HG02852 (cell line): ENCODE measurements at regions not wholly inside any gene's neighbourhood (a gene's known extent, or its start where the extent isn't known, plus 50 kb on each side); places are given as distances from the start of the nearest gene placed in this dataset.

ENCODE experiments used
- ATAC-seq: cut with Tn5 transposase; IDR thresholded peaks from one replicate; pipeline ENCODE4 v1.9.1; 2021; ENCODE audit warnings: mild to moderate bottlenecking, moderate library complexity; ENCODE audit not compliant: unreplicated experiment

DNA sequence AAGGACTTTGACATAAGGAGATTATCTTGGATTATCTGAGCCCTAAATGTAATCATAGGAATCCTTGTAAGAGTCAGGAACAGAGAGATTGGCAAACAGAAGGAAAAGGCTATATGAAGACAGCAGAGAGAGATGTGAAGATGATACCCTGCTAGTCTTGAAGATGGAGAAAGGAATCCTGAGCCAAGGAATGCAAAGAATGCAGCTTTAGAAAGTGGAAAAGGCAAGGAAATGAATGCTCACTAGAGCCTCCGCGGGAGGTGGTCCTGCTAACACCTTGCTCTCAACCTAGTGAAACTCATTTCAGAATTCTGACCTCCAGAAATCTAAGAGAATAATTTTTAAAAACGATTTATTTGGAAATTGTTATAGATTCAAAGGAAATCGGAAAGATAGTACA, 117.1 kb downstream of the TBXT start:
- ATAC-seq = no peak

DNA sequence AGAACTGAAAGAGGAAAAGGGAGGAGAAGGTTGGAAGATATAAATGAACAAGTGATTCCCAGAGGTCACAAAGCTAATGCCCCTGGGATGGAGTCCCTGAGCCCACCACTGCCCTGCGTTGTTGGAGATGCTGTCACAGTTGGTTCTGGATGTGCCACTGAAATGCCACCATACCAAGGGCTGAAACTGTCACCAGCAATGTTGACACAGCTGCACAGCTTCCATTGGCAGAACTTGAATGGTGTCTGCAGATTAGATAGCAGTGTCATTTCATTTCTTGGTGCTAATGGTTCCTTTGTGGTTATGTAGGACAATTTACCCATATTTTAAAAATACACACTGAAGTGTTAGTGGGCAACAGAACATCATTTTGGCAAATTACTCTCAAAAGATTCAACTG, 120.7 kb downstream of the TBXT start:
- no peak for ATAC-seq

DNA sequence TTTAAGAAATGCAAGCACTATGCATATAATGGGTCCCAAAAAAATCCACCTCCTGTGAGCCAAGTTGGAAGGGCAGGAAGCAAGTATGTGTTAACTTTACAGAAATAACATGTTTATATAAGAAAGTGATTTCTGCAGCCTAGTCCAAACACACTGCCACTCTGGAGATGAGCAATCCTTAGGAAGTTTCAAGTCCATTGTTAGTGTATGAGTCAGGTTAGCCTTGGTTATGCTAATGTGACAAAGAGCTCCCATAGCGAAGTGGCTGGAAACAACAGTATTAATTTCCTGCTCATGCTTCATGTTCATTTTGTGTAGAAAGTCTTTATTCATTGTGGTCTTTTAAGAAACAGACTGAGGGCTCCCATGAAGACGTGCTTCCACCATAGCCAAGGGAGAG, 121.4 kb downstream of the TBXT start:
- no peak for ATAC-seq

DNA sequence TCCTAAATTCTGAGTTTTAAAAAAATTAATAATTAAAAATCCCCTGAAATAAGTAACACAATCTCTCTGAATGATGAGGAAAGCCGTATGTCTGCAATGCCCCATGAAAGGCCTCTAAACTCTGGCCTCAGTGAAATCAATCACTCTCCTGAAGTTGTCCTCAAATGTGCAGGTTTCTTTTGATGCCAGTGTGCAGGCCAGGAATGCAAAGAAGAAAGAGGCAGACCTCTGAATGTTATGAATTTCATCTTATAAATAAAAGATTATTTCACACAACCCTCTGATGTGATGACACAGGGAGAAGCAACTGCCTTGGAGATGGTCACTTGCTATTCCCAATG, 121.8 kb downstream of the TBXT start:
- ATAC-seq = no peak

DNA sequence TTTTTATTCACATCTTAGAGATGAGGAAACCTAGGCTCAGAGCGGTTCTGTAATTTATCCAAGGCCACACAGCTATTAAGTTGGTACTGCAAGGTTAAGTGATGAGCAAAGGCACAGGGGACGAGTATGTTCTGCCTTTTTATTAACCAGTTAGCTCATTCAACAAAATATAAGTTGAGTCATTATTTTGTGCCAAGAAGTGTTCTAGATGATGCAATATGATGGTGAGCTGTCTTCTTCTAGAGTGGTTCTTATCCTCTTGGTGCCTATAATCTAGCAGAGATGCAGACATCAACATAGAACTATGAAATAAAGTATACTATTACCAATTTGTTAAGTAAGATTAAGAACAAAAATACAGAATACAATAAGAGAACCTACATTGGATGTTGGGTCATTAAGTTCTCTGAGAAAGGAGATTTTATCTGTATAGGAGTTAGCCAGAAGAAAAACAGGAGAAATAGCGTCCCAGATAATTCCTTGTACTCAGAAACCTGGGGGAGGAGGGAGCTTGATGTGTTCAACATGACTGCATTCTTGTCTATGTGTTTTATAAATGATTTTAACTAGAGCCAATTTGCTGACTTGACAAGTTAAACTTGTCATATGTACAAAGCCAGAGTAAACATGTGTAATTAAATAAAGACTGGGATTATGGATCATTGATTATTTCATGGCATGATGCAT, 122.3 kb downstream of the TBXT start:
- ATAC-seq = no peak

DNA sequence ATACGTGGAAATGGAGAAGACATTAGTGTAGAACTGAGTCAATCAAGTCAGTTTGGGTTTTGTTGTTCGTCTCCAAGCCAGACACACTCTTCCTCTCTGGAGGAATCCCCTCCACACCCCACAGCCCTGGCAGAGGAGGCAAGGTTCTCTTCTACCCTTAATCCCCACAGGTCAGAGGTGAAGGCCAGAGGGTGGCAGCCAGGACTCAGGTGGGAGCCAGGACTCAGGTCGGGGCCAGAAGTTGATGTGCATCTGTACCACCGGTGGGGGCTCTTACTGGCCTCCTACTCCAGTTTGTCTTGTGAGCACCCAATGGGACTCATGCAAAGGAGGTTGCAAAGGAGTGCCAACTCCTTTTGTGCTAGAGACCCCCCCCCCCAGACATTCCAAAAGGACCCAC, 126.4 kb downstream of the TBXT start:
- ATAC-seq = no peak

DNA sequence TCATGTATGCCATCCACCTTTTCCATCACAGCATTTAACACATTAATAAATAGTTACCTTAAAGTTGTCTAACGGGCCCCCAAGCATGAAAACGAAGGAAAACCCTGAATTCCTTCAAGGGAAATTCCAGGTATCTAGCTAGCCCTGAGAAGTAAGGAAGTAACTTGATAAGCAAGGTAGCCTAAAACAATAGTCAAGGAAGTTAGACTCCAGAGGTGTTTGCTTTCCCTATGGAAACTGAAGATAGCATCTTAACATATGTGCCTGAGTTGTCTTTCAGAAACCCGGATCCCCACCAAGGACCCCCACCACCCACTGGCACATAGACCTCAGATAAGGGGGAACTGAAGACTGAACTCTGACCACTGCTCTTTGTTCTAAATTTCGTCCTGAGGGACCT, 127.4 kb downstream of the TBXT start:
- no peak for ATAC-seq

DNA sequence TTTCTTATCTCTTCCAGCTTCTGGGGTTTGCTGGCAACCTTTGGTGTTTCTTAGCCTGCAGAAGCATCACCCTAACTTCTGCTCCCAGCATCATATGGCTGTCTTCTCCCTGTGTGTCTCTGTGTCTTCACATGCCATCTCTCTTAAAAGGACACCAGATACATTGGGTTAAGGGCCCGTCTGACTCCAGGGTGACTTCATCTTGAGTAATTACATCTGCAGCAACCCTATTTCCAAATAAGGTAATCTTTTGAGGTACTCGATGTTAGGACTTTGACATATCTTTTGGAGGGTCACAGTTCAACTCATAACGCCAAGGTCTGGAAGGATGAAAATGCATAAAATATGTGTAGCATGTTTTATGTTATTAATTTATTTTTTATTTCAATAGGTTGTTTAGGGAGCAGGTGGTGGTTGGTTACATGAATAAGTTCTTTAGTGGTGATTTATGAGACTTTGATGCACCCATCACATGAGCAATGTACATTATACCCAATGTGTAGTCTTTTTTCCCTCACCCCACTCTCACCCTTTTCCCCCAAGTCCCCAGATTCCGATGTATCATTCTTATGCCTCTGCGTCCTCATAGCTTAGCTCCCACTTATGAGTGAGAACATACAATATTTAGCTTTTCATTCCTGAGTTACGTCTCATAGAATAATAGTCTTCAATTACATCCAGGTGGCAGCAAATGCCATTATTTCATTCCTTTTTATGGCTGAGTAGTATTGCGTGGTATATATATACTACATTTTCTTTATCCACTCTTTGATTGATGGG, 131.1 kb downstream of the TBXT start:
- no peak for ATAC-seq

DNA sequence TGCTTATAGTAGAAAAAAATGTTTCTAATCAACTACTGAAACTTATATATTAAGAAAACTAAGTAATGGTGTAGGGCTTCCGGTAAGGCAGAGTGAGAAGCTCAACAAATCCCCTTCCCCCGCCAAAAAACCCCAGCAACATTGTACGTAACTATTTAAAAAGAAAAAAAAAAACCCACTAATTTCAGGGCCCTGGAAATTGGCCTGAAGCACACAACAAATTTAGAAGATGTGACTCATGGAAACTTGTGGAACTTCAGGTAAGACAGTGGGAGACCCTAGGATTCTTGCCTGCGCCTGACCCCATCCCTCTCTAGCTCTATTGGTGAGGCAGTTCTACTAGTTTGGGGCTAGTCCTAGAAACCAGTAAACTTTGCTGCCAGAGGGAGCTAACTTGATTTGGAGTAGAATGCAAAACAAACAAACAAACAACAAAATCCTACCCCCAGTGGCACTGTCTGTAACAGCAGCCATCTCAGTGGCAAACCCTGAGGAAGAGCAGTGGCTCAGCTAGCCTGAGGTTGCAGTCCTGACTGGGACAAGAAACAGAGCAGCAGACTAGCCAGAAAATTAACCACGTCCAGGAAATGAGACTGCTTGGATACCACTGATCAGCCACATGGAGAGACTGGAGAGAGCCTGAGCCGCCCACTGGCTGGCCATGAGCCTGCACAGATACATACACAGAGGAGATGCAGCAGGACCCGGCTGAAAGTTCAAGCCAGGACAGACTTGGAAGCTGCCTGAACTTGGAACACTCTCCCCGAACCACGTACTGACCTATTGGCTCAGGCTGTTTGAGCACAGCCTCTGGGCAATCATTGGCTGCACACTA, 135.1 kb downstream of the TBXT start:
- no peak for ATAC-seq

DNA sequence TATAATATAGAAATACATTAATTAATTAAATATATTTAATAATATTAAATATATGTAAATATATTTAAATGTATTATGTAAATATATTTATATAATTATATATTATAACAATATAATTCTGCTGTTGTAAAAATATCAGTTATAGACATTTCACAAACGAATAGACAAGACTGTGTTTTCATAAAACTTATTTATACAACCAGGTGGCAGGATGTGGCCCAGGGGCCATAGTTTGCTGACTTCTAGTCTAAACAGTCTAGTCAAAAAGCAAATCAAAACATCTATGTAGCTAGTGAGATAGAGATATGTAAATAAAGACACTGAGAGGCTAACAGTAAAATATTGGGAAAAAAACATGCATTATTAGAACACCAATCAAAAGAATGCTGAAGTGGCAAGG, 136.4 kb downstream of the TBXT start:
- no peak for ATAC-seq

DNA sequence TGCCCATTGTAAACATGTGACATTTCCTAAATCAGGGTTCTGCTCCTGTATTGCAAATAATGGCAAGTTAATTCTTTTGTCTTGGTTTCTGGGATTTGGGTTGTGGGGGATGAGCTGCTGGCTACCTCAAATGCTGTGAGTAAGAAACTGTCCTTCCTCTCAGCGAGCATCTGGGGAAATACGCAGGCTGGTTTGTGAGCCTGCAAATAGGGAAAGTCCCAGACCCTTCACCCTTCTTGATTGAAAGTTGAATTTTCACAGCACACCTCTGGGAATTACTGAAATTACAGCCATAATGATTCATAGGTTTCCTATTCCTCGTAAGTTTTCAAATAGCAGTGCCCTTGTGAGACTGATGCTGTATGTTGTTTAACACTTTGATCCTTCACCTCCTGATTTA, 138.1 kb downstream of the TBXT start:
- ATAC-seq = peak; percentile 59

DNA sequence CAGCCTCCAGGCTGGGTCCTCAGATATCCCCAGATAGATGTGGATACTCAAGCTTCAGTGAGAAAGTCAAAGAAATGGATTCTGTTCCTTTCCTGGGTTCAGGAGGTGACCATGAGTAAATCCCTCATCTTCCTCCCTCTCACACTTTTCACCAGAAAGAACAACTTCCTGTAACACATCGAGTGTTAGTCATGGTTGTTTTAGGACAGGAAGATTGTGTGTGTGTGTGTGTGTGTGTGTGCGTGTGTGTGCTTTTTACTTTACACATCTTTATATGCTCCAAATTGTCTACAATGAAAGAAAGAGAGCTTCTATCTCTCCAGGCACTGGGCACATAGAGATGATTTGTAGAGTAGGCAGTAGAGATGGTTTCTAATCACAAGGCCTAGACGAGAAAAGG, 139.9 kb downstream of the TBXT start:
- ATAC-seq = no peak

DNA sequence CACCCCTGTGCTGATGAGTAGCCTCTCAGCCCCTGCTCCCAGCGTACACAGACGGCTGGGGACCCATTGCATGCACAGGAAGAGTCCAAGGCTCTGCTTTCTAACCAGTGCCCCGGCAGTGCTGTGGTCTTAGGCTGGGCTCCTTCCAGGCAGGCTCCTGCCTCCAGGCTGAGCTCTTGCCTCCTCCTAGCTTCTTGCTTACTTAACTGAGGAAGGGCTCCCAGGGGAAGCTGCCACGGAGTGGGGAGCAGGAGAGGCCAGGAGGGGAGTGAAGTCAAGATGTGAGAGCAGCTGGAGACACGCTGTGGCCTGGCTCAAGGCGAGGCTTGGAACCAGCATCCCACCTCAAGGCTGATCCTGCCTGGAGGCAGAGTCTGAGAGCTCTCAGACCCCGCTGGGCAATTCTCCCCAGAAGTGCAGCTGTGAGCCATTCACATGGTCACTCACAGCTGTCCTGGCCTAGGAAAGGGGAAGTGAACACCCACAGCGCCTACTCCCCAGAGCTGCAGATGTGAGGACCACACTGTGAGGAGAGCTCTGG, 141.0 kb downstream of the TBXT start:
- no peak for ATAC-seq

DNA sequence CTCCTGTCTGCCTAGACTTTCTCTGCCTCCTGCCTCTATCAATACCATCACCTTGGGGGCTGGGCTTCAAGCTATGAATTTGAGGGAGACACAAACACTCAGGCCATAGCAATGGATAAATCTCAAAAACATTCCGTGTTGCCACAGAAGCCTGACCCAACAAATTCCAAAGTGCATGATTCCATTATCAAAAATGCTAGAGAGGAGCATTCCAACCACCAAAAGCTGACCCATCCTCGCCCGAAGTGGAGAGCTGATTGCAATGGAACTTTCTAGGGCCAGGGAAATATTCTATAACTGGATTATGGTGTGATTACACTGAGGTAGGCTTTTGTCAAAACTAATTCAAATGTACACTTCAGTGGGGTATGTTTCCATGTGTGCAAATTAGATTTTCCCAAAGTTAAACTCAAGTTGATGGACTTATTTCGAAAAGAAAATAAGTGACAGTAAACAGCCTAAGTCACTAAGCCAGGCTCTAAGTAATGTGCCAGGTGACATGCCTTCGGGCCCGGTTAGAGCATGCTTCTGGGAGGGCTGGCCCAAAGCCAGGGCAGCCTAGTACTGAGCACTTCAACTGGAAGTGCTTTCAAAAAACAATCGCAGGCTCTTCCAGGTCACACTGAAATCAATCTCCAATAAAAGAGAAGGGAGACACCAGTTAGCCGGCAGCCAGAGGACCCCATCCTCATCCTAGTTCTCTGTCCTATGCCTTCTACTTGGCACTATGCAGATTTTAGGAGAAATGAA, 142.3 kb downstream of the TBXT start:
- no peak for ATAC-seq

DNA sequence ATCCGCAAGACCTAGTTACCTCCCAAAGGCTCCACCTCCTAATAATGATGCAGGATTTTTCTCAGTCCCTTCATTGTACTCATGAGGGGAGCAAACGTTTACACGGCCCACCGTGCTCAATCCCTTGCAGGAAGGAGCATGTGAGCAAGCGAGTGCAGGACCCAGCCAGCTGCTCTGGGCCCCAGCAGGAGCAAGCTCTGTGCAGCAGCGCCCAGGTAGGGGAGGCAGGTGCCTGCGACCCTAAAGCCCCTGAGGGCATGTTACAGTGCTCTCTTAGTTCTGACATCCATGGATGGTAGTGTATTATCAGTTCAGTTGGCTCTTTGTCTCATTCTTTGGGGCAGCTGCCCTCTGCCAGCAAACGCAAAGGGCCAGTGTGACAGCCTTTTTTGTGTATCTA, 143.4 kb downstream of the TBXT start:
- ATAC-seq = no peak

DNA sequence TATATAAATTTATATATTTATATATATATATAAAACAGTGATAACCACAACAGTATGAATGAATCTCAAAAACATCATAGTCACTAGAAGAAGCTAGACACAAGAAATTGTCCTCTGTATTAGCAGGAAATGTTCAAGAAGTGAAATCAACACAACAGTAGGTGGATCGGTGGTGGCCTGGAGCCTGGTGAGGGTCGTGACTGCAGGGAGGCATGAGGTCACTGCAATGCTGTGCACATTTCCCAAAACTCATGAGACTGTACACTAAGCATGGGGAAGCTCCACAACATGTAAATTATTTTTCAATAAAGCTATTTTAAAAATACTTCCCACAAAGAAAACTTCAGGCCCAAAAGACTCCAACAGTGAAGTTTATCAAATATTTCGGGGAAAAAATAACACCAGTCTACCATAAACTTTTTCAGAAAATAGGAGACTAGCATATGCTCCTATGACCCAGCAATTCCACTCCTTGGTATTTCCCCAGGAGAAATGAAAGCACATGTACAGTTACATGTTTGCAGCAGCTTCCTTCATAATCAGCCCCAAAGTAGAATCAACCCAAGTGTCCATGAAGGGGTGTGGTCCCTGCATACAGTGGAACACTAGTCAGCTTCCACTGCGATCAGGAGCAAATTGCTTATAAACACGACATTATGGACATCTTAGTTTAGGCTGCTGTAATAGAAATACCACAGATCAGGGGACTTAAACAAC, 144.2 kb downstream of the TBXT start:
- ATAC-seq = no peak

DNA sequence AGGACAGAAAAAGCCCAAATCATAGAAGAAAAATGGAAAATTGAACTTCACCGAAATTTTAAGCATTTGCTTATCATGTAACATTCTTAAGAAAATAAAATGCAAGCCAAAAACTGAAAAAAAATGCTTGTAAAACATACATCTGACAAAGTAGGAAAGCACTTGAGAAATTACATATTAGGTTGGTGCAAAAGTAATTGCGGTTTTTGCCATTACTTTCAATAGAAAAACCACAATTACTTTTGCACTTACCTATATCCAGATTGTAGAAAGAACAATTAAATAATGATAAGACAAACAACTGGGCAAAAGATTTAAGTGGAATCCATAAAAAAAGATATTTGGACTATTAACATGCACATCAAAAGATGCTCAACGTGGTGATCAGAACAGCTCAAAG, 146.2 kb downstream of the TBXT start:
- ATAC-seq = no peak

DNA sequence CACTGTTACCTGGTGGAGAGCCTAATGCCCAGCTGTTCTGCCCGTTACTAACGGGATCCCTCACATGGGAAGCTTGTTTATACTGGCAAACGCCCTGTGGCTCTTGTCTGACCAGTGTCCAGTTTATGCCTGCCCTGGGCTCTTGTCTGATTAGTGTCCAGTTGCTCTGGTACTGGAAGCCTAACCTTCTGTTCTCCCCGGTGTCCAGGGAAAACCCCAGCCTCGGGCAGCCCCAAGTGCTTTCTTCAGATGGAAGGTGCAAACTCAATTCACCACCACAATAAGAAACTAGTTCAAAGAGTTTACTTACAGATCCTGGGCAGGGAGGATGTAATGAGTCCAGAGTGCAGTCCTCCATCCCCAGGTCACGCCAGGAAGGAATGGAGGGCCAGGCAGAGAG, 148.4 kb downstream of the TBXT start:
- ATAC-seq = no peak

DNA sequence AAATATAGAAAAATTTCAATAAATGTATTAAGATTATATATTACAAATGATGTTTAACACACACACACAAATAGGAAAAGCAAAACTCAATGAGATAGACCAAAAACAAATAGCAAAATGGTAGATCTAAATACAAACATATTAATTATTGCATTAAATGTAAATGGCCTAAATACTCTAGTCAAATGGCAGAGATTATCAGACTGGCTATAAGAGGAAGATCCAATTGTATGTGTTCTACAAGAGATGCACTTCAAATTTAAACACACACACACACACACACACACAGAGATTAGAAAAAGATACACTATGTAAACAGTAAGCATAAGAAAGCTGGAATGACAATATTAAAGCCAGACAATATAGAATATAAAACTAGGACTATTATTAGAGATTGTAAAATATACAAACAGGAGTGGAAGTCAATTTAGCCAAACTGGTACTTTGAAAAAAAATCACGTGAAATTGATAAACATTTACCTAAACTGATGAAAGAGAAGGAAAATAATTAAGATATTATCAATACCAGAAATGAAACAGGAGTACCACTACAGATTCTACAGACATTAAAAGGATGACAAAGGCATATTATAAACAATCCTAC, 150.5 kb downstream of the TBXT start:
- ATAC-seq = no peak

DNA sequence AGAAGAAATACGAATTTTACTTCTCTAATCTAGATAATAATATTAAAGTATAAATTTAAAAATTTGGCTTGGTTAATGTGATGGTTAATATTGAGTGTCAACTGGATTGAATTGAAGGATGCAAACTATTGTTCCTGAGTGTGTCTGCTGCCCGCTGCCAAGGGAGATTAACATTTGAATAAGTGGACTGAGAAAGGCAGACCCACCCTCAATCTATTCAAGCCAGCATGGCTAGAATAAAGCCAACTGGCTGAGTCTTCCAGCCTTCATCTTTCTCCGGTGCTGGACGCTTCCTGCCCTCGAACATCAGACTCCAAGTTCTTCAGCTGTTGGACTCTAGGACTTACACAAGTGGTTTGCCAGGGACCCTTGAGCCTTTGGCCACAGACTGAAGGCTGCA, 152.7 kb downstream of the TBXT start:
- ATAC-seq = no peak
